ENCODE measurements at regions not wholly inside any gene's neighbourhood (a gene's known extent, or its start where the extent isn't known, plus 50 kb on each side); places are given as distances from the start of the nearest gene placed in this dataset.
"Not testable (repeated sequence)": the region's sequence is repeated elsewhere in the genome, so short reads cannot be mapped to it uniquely, and the experiment has no call there.

DNA sequence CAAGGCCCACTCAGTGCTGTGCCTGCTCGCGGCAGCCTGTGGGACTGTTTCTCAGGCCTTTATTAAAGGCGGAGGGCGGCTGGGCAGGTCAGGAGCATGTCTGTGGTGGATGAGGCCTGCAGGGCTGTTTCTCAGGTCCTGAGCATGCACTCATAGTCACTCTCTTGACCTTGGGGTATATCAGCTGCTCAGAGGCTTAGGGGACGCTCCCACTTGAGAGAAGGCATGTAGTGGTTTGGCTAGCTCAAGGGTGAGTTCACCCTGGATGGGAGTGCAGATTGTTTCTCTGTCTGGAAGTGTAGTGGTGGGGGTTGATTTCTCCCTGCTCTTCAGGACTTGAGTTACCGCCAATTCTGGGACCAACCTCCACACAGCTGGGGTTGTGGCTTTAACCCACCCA, 103.3 kb downstream of the THSD1 start:
- not testable (repeated sequence) for TF ChIP-seq EZH2 (IDR thresholded peaks at IDR 0.05; ENCODE audit: insufficient read depth, poor library complexity, severe bottlenecking); EZH2phosphoT487 (IDR thresholded peaks at IDR 0.05; ENCODE audit: insufficient read depth, low read depth)

Data from GM23248 (cell line).